Naive thymus-derived CD4-positive, alpha-beta T cell (primary cell): ENCODE measurements at regions not wholly inside any gene's neighbourhood (a gene's known extent, or its start where the extent isn't known, plus 50 kb on each side); places are given as distances from the start of the nearest gene placed in this dataset.

Source experiments
- ATAC-seq: fragments of 150-1000 bp; cut with Tn5 transposase; 2 replicates; pipeline ENCODE4 v1.10.0; 2021; ENCODE audit warnings: mild to moderate bottlenecking, moderate library complexity
- CTCF ChIA-PET: fragments of 350-600 bp; sonication (Branson Sonifier 250); formaldehyde crosslinking; loops from one replicate; lab custom pipeline; 2021; ENCODE audit warnings: antibody characterized with exemption; lab: Charles Lee
- POLR2A ChIA-PET: fragments of 350-600 bp; sonication (Branson Sonifier 250); formaldehyde crosslinking; loops from one replicate; lab custom pipeline; 2021; ENCODE audit warnings: antibody characterized with exemption, inconsistent platforms; lab: Charles Lee
- DNase-seq, 9 donors: peaks; one replicate each; pipeline versions ENCODE4 v3.0.0 to v3.0.0-alpha.2; 2020 to 2022; ENCODE audit warnings: mixed read lengths in 1 of 9
- H3K27ac ChIP-seq: one replicate; pipeline ENCODE4 v1.7.0; 2013; ENCODE audit warnings: mild to moderate bottlenecking, low read depth, low read length, moderate library complexity
- H3K27me3 ChIP-seq, 2 donors: one replicate each; pipeline ENCODE4 v1.7.0; 2013; ENCODE audit warnings: low read length in 2 of 2, mild to moderate bottlenecking in 2 of 2, moderate library complexity in 2 of 2; ENCODE audit not compliant: control insufficient read depth in 2 of 2, insufficient read depth in 2 of 2
- H3K36me3 ChIP-seq, 3 experiments: 1 replicate in 2 of 3; 2 replicates in 1 of 3; pipeline ENCODE4 v1.7.0; 2013; ENCODE audit warnings: low read length in 3 of 3, mild to moderate bottlenecking in 3 of 3, moderate library complexity in 1 of 3; ENCODE audit not compliant: insufficient read depth in 3 of 3, control insufficient read depth in 2 of 3
- H3K4me1 ChIP-seq, 2 donors: one replicate each; pipeline ENCODE4 v1.7.0; 2013; ENCODE audit warnings: low read length in 2 of 2, mild to moderate bottlenecking in 2 of 2, moderate library complexity in 1 of 2; ENCODE audit not compliant: control insufficient read depth in 2 of 2, insufficient read depth in 2 of 2
- H3K4me3 ChIP-seq: 2 replicates; pipeline ENCODE4 v1.7.0; 2013; ENCODE audit warnings: mild to moderate bottlenecking, low read length
- H3K9me3 ChIP-seq, 3 experiments: 1 replicate in 2 of 3; 2 replicates in 1 of 3; pipeline ENCODE4 v1.7.0; 2013; ENCODE audit warnings: low read length in 3 of 3; ENCODE audit not compliant: control insufficient read depth in 2 of 3
- H3K27ac Mint-ChIP-seq, 9 donors: one replicate each; pipeline ENCODE4 v1.8.0; 2020 to 2022; ENCODE audit warnings: mixed read lengths in 9 of 9, mild to moderate bottlenecking in 8 of 9, moderate library complexity in 5 of 9, inconsistent platforms in 2 of 9
- H3K27me3 Mint-ChIP-seq, 5 donors: one replicate each; pipeline ENCODE4 v1.8.0; 2021 to 2022; ENCODE audit warnings: mixed read lengths in 5 of 5, mild to moderate bottlenecking in 1 of 5
- H3K36me3 Mint-ChIP-seq, 5 donors: one replicate each; pipeline ENCODE4 v1.8.0; 2020 to 2022; ENCODE audit warnings: mixed read lengths in 5 of 5, mild to moderate bottlenecking in 3 of 5, inconsistent platforms in 1 of 5
- H3K4me1 Mint-ChIP-seq, 7 donors: one replicate each; pipeline ENCODE4 v1.8.0; 2020 to 2022; ENCODE audit warnings: mixed read lengths in 7 of 7, mild to moderate bottlenecking in 3 of 7, inconsistent platforms in 1 of 7
- H3K4me3 Mint-ChIP-seq, 10 donors: one replicate each; pipeline ENCODE4 v1.8.0; 2020 to 2022; ENCODE audit warnings: mild to moderate bottlenecking in 10 of 10, mixed read lengths in 10 of 10, moderate library complexity in 6 of 10, inconsistent platforms in 2 of 10
- H3K9me3 Mint-ChIP-seq, 11 donors: one replicate each; pipeline ENCODE4 v1.8.0; 2020 to 2022; ENCODE audit warnings: mixed read lengths in 11 of 11, mild to moderate bottlenecking in 4 of 11, inconsistent platforms in 1 of 11, moderate library complexity in 1 of 11
- intact Hi-C, 2 donors: fragments of 100-400 bp; cut with micrococcal nuclease; formaldehyde crosslinking; loops; one replicate each; pipeline ENCODE4 v1.15.1; 2023

- no peaks in the 10 kb centered on the region for H3K36me3 Mint-ChIP-seq
- ChIA-PET CTCF (no interaction called here), POLR2A (no interaction called here)
- no peak overlapping the region for H3K4me3 Mint-ChIP-seq
- DNase-seq (no peak), ATAC-seq (no peak)
- Histone ChIP-seq H3K4me3 (no peak overlapping the region), H3K9me3 (no peaks in the 10 kb centered on the region), H3K27ac (no peak overlapping the region), H3K27me3 (no peaks in the 10 kb centered on the region), H3K36me3 (no peaks in the 10 kb centered on the region), H3K4me1 (no peaks in the 10 kb centered on the region)
- H3K4me1 Mint-ChIP-seq = no peaks in the 10 kb centered on the region
- H3K27me3 Mint-ChIP-seq = no peaks in the 10 kb centered on the region
- H3K9me3 Mint-ChIP-seq = peaks cover 0 to 15% (median 6%) of the 10 kb centered on the region in 11 donors
- no peak overlapping the region for H3K27ac Mint-ChIP-seq
- intact Hi-C loops = no loop called here
These were observed 145.8 kb upstream of the PAPPA start for GRCh38 chr9:116007824-116008223.

- DNase-seq (no peak), ATAC-seq (no peak)
- no peaks in the 10 kb centered on the region for H3K4me1 Mint-ChIP-seq
- peaks cover 0 to 18% (median 6%) of the 10 kb centered on the region in 11 donors for H3K9me3 Mint-ChIP-seq
- no peaks in the 10 kb centered on the region for H3K27me3 Mint-ChIP-seq
- ChIA-PET CTCF (no interaction called here), POLR2A (no interaction called here)
- Histone ChIP-seq H3K27ac (no peak overlapping the region), H3K4me3 (no peak overlapping the region), H3K27me3 (no peaks in the 10 kb centered on the region), H3K36me3 (no peaks in the 10 kb centered on the region), H3K4me1 (no peaks in the 10 kb centered on the region), H3K9me3 (no peaks in the 10 kb centered on the region)
- H3K4me3 Mint-ChIP-seq = no peak overlapping the region
- H3K27ac Mint-ChIP-seq = no peak overlapping the region
- H3K36me3 Mint-ChIP-seq = no peaks in the 10 kb centered on the region
- intact Hi-C loops = no loop called here
These were observed 145.3 kb upstream of the PAPPA start for GRCh38 chr9:116008278-116008677.

GRCh38 chr9:116009420-116009819, 144.2 kb upstream of the PAPPA start:
- no peak overlapping the region for H3K27ac ChIP-seq
- H3K4me1 Mint-ChIP-seq = no peaks in the 10 kb centered on the region
- intact Hi-C loops = no loop called here
- H3K9me3 ChIP-seq = no peaks in the 10 kb centered on the region
- H3K36me3 ChIP-seq = no peaks in the 10 kb centered on the region
- no peaks in the 10 kb centered on the region for H3K4me1 ChIP-seq
- H3K4me3 ChIP-seq = no peak overlapping the region
- ATAC-seq (no peak), DNase-seq (no peak)
- CTCF ChIA-PET = no interaction called here
- no peak overlapping the region for H3K27ac Mint-ChIP-seq
- H3K4me3 Mint-ChIP-seq = no peak overlapping the region
- no peaks in the 10 kb centered on the region for H3K36me3 Mint-ChIP-seq
- H3K27me3 Mint-ChIP-seq = no peaks in the 10 kb centered on the region
- H3K27me3 ChIP-seq = no peaks in the 10 kb centered on the region
- POLR2A ChIA-PET = no interaction called here
- H3K9me3 Mint-ChIP-seq = peaks cover 0 to 25% (median 6%) of the 10 kb centered on the region in 11 donors

- DNase-seq (no peak), ATAC-seq (no peak)
- ChIA-PET CTCF (no interaction called here), POLR2A (no interaction called here)
- H3K4me3 Mint-ChIP-seq = no peak overlapping the region
- no peaks in the 10 kb centered on the region for H3K36me3 ChIP-seq
- intact Hi-C loops = no loop called here
- H3K4me3 ChIP-seq = no peak overlapping the region
- no peaks in the 10 kb centered on the region for H3K27me3 ChIP-seq
- no peaks in the 10 kb centered on the region for H3K36me3 Mint-ChIP-seq
- H3K27ac ChIP-seq = no peak overlapping the region
- no peaks in the 10 kb centered on the region for H3K4me1 Mint-ChIP-seq
- peaks cover 0 to 5% (median 0%) of the 10 kb centered on the region in 5 donors for H3K27me3 Mint-ChIP-seq
- peaks cover 0 to 56% (median 5%) of the 10 kb centered on the region in 11 donors for H3K9me3 Mint-ChIP-seq
- no peaks in the 10 kb centered on the region for H3K4me1 ChIP-seq
- H3K27ac Mint-ChIP-seq = no peak overlapping the region
- H3K9me3 ChIP-seq = no peaks in the 10 kb centered on the region
These were observed 137.7 kb upstream of the PAPPA start for GRCh38 chr9:116015855-116016254.

GRCh38 chr9:116020146-116020545, 133.4 kb upstream of the PAPPA start:
- Histone ChIP-seq H3K27me3 (no peaks in the 10 kb centered on the region), H3K4me1 (no peaks in the 10 kb centered on the region), H3K27ac (no peak overlapping the region), H3K36me3 (no peaks in the 10 kb centered on the region), H3K4me3 (no peak overlapping the region), H3K9me3 (no peaks in the 10 kb centered on the region)
- CTCF ChIA-PET = no interaction called here
- H3K36me3 Mint-ChIP-seq = no peaks in the 10 kb centered on the region
- intact Hi-C loops = no loop called here
- no peaks in the 10 kb centered on the region for H3K4me1 Mint-ChIP-seq
- ATAC-seq = no peak
- H3K27me3 Mint-ChIP-seq = peaks cover 0 to 5% (median 0%) of the 10 kb centered on the region in 5 donors
- H3K9me3 Mint-ChIP-seq = peaks cover 0 to 48% (median 4%) of the 10 kb centered on the region in 11 donors
- H3K4me3 Mint-ChIP-seq = no peak overlapping the region
- POLR2A ChIA-PET = no interaction called here
- no peak for DNase-seq
- no peak overlapping the region for H3K27ac Mint-ChIP-seq

- Histone ChIP-seq H3K27me3 (no peaks in the 10 kb centered on the region), H3K27ac (no peak overlapping the region), H3K9me3 (no peaks in the 10 kb centered on the region), H3K36me3 (no peaks in the 10 kb centered on the region), H3K4me3 (no peak overlapping the region), H3K4me1 (no peaks in the 10 kb centered on the region)
- Mint-ChIP-seq H3K27me3 (peaks cover 0 to 5% (median 0%) of the 10 kb centered on the region in 5 donors), H3K27ac (no peak overlapping the region), H3K36me3 (no peaks in the 10 kb centered on the region), H3K4me3 (no peak overlapping the region), H3K4me1 (no peaks in the 10 kb centered on the region), H3K9me3 (peaks cover 0 to 42% (median 7%) of the 10 kb centered on the region in 11 donors)
- ATAC-seq (no peak), DNase-seq (no peak)
- POLR2A ChIA-PET = no interaction called here
- intact Hi-C loops = no loop called here
- CTCF ChIA-PET = no interaction called here
These were observed 132.8 kb upstream of the PAPPA start for GRCh38 chr9:116020801-116021200.

- H3K9me3 ChIP-seq = no peaks in the 10 kb centered on the region
- peaks cover 4 to 37% (median 10%) of the 10 kb centered on the region in 11 donors for H3K9me3 Mint-ChIP-seq
- H3K27me3 ChIP-seq = no peaks in the 10 kb centered on the region
- intact Hi-C loops = no loop called here
- peaks cover 0 to 5% (median 0%) of the 10 kb centered on the region in 5 donors for H3K27me3 Mint-ChIP-seq
- H3K36me3 Mint-ChIP-seq = no peaks in the 10 kb centered on the region
- POLR2A ChIA-PET = no interaction called here
- H3K36me3 ChIP-seq = no peaks in the 10 kb centered on the region
- no peak overlapping the region for H3K27ac ChIP-seq
- no peak for DNase-seq
- H3K4me3 Mint-ChIP-seq = no peak overlapping the region
- no peak for ATAC-seq
- no peaks in the 10 kb centered on the region for H3K4me1 Mint-ChIP-seq
- no peak overlapping the region for H3K4me3 ChIP-seq
- CTCF ChIA-PET = no interaction called here
- H3K27ac Mint-ChIP-seq = no peak overlapping the region
- no peaks in the 10 kb centered on the region for H3K4me1 ChIP-seq
These were observed 126.5 kb upstream of the PAPPA start for GRCh38 chr9:116027096-116027495.
